OCI-LY1 (cell line): ENCODE measurements at regions not wholly inside any gene's neighbourhood (a gene's known extent, or its start where the extent isn't known, plus 50 kb on each side); places are given as distances from the start of the nearest gene placed in this dataset.
A peak's percentile ranks its signal among the peaks of the same experiment; 100 is the strongest.

ENCODE experiments used
- H2AFZ ChIP-seq: fragments of 200-600 bp; sonication (generic), shearing (Covaris generic); 2 replicates; pipeline ENCODE4 v1.6.0; 2014; ENCODE audit warnings: antibody characterized with exemption, mild to moderate bottlenecking, low read length
- H3F3A ChIP-seq: fragments of 200-600 bp; sonication (generic), shearing (Covaris generic); 2 replicates; pipeline ENCODE4 v1.6.0; 2014; ENCODE audit warnings: mild to moderate bottlenecking, antibody characterized with exemption, low read length, moderate library complexity; ENCODE audit not compliant: insufficient read depth
- H3K27ac ChIP-seq: fragments of 200-600 bp; sonication (generic); 2 replicates; pipeline ENCODE4 v1.5.1; 2014; ENCODE audit warnings: low read length, mixed run types, mild to moderate bottlenecking, low read depth; ENCODE audit not compliant: poor library complexity, severe bottlenecking
- H3K27me3 ChIP-seq: fragments of 200-600 bp; sonication (generic); 2 replicates; pipeline ENCODE4 v1.6.0; 2014; ENCODE audit warnings: antibody characterized with exemption, mild to moderate bottlenecking, low read length, moderate library complexity; ENCODE audit not compliant: insufficient read depth
- H3K36me3 ChIP-seq: fragments of 200-600 bp; sonication (generic); 2 replicates; pipeline ENCODE4 v1.6.1; 2014; ENCODE audit warnings: mild to moderate bottlenecking, antibody characterized with exemption, low read length, moderate library complexity, mixed read lengths; ENCODE audit not compliant: insufficient read depth
- H3K4me1 ChIP-seq: fragments of 200-600 bp; sonication (generic); 2 replicates; pipeline ENCODE4 v1.5.1; 2014; ENCODE audit warnings: mild to moderate bottlenecking, low read length, moderate library complexity; ENCODE audit not compliant: insufficient read depth, severe bottlenecking
- H3K4me2 ChIP-seq: fragments of 200-600 bp; sonication (generic), shearing (Covaris generic); 2 replicates; pipeline ENCODE4 v1.6.1; 2014; ENCODE audit warnings: low read length
- H3K4me3 ChIP-seq: fragments of 200-600 bp; sonication (generic); 2 replicates; pipeline ENCODE4 v1.5.1; 2014; ENCODE audit warnings: low read length, low read depth, mild to moderate bottlenecking, mixed read lengths; ENCODE audit not compliant: poor library complexity, severe bottlenecking
- H3K79me2 ChIP-seq: fragments of 200-600 bp; shearing (Covaris generic); 2 replicates; pipeline ENCODE4 v1.6.1; 2016; ENCODE audit warnings: mixed run types, low read length, mixed read lengths; ENCODE audit not compliant: insufficient read depth
- H3K9ac ChIP-seq: fragments of 200-600 bp; sonication (generic), shearing (Covaris generic); 2 replicates; pipeline ENCODE4 v1.6.1; 2014; ENCODE audit warnings: mild to moderate bottlenecking, low read length, mixed read lengths
- H3K9me2 ChIP-seq: fragments of 200-600 bp; sonication (generic), shearing (Covaris generic); 2 replicates; pipeline ENCODE4 v1.6.1; 2014; ENCODE audit warnings: low read depth, mild to moderate bottlenecking, low read length, mixed read lengths
- H3K9me3 ChIP-seq: fragments of 200-600 bp; shearing (Covaris generic); 2 replicates; pipeline ENCODE4 v1.6.1; 2014; ENCODE audit warnings: low read length, mixed read lengths
- H4K20me1 ChIP-seq: fragments of 200-600 bp; sonication (generic), shearing (Covaris generic); 2 replicates; pipeline ENCODE4 v1.6.0; 2016; ENCODE audit warnings: mild to moderate bottlenecking, low read length; ENCODE audit not compliant: insufficient read depth
- EZH2 ChIP-seq: fragments of 200-600 bp; sonication (generic), shearing (Covaris generic); IDR thresholded peaks from 2 replicates; pipeline ENCODE4 v1.8.0; 2017; ENCODE audit warnings: borderline replicate concordance, mixed run types, mild to moderate bottlenecking, antibody characterized with exemption, low read length, moderate library complexity, mixed read lengths
- TF ChIP-seq, protein P1 (sequence below): fragments of 200-600 bp; sonication (generic), shearing (Covaris generic); IDR thresholded peaks from 2 replicates; pipeline ENCODE4 v1.5.1; 2017; ENCODE audit warnings: mild to moderate bottlenecking, antibody characterized with exemption, low read length, moderate library complexity, mixed read lengths

DNA sequence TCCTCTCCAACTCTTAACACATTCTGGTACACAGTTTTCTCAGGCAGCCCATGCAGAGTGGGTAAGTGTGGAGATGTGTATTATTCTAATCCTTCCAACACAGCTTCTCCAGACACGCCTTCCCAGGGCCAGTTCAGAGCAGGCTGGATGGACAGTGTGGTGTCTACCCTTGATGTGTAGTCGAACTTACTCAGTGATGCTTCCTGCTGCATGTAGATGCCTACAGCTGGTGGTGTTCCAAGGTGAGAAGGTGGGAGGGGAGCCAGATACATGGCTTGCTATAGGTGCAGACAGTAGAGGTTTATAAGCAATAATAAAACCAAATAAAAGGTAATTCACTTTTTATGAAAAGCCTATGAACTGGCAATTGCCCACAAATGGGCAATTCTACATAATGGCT lies 104.0 kb downstream of the QRSL1 start:
- no peaks in the 10 kb centered on the region for H3K36me3 ChIP-seq
- H3K9me3 ChIP-seq: no peaks in the 10 kb centered on the region
- no peak for TF ChIP-seq EZH2
- TF ChIP-seq, protein P1, sequence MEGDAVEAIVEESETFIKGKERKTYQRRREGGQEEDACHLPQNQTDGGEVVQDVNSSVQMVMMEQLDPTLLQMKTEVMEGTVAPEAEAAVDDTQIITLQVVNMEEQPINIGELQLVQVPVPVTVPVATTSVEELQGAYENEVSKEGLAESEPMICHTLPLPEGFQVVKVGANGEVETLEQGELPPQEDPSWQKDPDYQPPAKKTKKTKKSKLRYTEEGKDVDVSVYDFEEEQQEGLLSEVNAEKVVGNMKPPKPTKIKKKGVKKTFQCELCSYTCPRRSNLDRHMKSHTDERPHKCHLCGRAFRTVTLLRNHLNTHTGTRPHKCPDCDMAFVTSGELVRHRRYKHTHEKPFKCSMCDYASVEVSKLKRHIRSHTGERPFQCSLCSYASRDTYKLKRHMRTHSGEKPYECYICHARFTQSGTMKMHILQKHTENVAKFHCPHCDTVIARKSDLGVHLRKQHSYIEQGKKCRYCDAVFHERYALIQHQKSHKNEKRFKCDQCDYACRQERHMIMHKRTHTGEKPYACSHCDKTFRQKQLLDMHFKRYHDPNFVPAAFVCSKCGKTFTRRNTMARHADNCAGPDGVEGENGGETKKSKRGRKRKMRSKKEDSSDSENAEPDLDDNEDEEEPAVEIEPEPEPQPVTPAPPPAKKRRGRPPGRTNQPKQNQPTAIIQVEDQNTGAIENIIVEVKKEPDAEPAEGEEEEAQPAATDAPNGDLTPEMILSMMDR: no peak
- H3K4me1 ChIP-seq: peaks cover 89% of the 10 kb centered on the region
- no peaks in the 10 kb centered on the region for H3K27me3 ChIP-seq
- no peaks in the 10 kb centered on the region for H3K9me2 ChIP-seq
- H3K4me3 ChIP-seq: peak overlapping the region; percentile 7
- H3K9ac ChIP-seq: peak overlapping the region; percentile 54
- peak overlapping the region; percentile 50; the same call in 1 of the 2 replicates for H2AFZ ChIP-seq
- no peaks in the 10 kb centered on the region for H4K20me1 ChIP-seq
- H3K27ac ChIP-seq: peak overlapping the region; percentile 96
- no peaks in the 10 kb centered on the region for H3K79me2 ChIP-seq
- peak overlapping the region; percentile 61 for H3K4me2 ChIP-seq
- H3F3A ChIP-seq: no peaks in the 10 kb centered on the region

DNA sequence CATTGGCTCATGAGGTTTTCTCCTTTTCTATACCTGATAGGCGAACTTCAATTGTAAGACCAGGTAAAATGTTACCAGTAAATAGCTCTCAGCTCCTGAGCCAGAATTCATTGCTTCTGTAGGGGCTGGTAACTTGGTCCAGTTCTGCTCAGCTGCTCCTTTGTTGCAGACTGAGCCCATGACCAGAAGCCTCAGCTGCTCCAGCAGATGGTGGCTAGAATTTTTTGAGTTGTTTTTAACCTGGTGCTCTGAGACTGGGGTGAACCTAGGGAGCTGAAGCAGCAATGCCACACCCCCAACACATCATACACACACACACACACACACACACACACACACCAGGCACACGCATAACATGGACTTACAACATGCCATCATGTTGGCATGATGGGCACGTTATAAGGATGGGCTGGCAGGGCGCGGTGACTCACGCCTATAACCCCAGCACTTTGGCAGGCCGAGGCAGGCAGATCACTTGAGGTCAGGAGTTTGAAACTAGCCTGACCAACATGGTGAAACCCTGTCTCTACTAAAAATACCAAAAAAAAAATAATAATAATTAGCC lies 103.1 kb downstream of the QRSL1 start:
- no peaks in the 10 kb centered on the region for H3K27me3 ChIP-seq
- no peaks in the 10 kb centered on the region for H4K20me1 ChIP-seq
- peaks cover 98% of the 10 kb centered on the region for H3K4me1 ChIP-seq
- peak overlapping the region; percentile 96 for H3K27ac ChIP-seq
- H2AFZ ChIP-seq: no peak overlapping the region
- H3K4me2 ChIP-seq: peak overlapping the region; percentile 54
- no peaks in the 10 kb centered on the region for H3K36me3 ChIP-seq
- H3K79me2 ChIP-seq: no peaks in the 10 kb centered on the region
- no peaks in the 10 kb centered on the region for H3F3A ChIP-seq
- H3K4me3 ChIP-seq: no peak overlapping the region
- no peaks in the 10 kb centered on the region for H3K9me3 ChIP-seq
- H3K9ac ChIP-seq: peak overlapping the region; percentile 66
- no peak for TF ChIP-seq EZH2
- TF ChIP-seq, protein P1: no peak
- H3K9me2 ChIP-seq: no peaks in the 10 kb centered on the region

DNA sequence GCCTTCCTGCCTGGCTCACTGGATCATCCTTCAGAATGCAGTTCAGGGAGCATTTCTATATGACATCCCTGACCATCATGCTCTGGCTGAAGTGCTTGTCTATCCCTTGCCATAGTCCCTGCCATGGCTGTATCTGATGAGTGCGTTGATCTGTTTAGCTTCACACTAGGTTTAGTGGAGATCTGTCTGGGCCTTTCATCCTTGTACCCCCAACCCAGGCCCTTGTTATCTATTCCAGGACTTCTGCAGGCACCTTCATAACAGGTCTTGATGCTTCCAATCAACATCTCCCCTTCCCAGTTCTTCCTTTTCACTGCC lies 102.4 kb downstream of the QRSL1 start:
- H3K4me3 ChIP-seq: peak overlapping the region; percentile 27
- H3F3A ChIP-seq: no peaks in the 10 kb centered on the region
- H3K79me2 ChIP-seq: no peaks in the 10 kb centered on the region
- H3K27ac ChIP-seq: peak overlapping the region; percentile 96
- no peaks in the 10 kb centered on the region for H3K27me3 ChIP-seq
- H3K9ac ChIP-seq: peak overlapping the region; percentile 66
- no peaks in the 10 kb centered on the region for H3K36me3 ChIP-seq
- peaks cover 98% of the 10 kb centered on the region for H3K4me1 ChIP-seq
- TF ChIP-seq, protein P1: no peak
- no peak for TF ChIP-seq EZH2
- no peak overlapping the region for H2AFZ ChIP-seq
- H4K20me1 ChIP-seq: no peaks in the 10 kb centered on the region
- H3K9me2 ChIP-seq: no peaks in the 10 kb centered on the region
- H3K9me3 ChIP-seq: no peaks in the 10 kb centered on the region
- peak overlapping the region; percentile 54 for H3K4me2 ChIP-seq
